Thoracic aorta (tissue), 2 donors: ENCODE measurements at regions not wholly inside any gene's neighbourhood (a gene's known extent, or its start where the extent isn't known, plus 50 kb on each side); places are given as distances from the start of the nearest gene placed in this dataset.
"Not testable (repeated sequence)": the region's sequence is repeated elsewhere in the genome, so short reads cannot be mapped to it uniquely, and the experiment has no call there.

Source experiments
- ATAC-seq: fragments of 150-250 bp; one replicate; pipeline ENCODE4 v1.8.0; 2017; ENCODE audit warnings: low read depth; ENCODE audit not compliant: insufficient number of reproducible peaks, low FRiP score
- DNase-seq: peaks from one replicate; pipeline ENCODE4 v3.0.0-alpha.2; 2020; ENCODE audit warnings: low spot score
- H3K27ac ChIP-seq, 2 donors: fragments of 200-600 bp; sonication (generic); 1 replicate in 1 of 2; 2 replicates in 1 of 2; pipeline ENCODE4 v1.5.1; 2016; ENCODE audit warnings: mild to moderate bottlenecking in 2 of 2, moderate library complexity in 2 of 2
- H3K27me3 ChIP-seq: fragments of 200-600 bp; sonication (generic); replicated peaks from 2 replicates; pipeline ENCODE4 v1.6.0; 2016; ENCODE audit warnings: mild to moderate bottlenecking; ENCODE audit not compliant: insufficient read depth
- H3K36me3 ChIP-seq: fragments of 200-600 bp; sonication (generic); one replicate; pipeline ENCODE4 v1.5.1; 2016
- H3K4me1 ChIP-seq, 2 donors: fragments of 200-600 bp; sonication (generic); 1 replicate in 1 of 2; 2 replicates in 1 of 2; pipeline versions ENCODE4 v1.5.1 to v1.6.0; 2016; ENCODE audit warnings: low read depth in 2 of 2, mild to moderate bottlenecking in 1 of 2; ENCODE audit not compliant: control insufficient read depth in 1 of 2
- H3K4me3 ChIP-seq: fragments of 200-600 bp; sonication (generic); 2 replicates; pipeline ENCODE4 v1.5.1; 2016; ENCODE audit warnings: mild to moderate bottlenecking
- H3K9me3 ChIP-seq: fragments of 200-600 bp; sonication (generic); 2 replicates; pipeline ENCODE4 v1.5.1; 2016
- TF ChIP-seq, protein P1 (sequence below): fragments of 200-600 bp; sonication (generic); IDR thresholded peaks from one replicate; pipeline ENCODE4 v1.5.1; 2019; ENCODE audit warnings: antibody characterized with exemption

DNA sequence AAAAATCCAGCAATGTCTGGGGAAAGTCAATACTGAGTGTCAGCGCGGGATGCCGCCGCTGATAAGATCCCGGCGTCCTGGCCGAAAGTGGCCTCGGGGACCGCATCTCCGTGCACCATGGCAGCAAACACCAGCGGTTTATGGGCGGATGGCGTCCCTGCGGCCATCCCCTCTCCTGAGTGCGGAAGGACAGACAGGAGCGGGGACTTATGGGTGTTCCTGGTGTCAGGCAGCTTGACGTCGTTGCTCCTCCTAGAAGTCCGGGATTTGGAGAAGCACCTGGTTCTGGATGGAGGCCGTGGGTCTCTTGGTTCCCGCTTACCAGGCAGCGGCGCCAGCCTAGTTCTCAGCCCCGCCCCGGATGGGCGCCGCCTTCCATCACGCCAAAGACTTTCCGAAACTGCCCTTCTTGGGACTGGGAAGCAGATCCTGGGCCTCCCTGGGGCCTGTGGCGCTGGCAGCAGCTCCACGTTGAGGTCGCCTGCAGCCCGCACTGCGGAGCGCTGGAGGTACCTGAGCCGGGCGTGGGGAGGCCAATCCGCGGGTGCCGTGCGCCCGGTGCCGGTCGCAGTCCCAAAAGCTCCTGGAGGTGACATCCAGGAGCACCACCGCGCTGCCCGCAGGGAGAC, 119.1 kb downstream of the CCDC74A start:
- peak overlapping the region; percentile 33 for H3K4me3 ChIP-seq
- H3K27me3 ChIP-seq = no peaks in the 10 kb centered on the region
- TF ChIP-seq, protein P1, sequence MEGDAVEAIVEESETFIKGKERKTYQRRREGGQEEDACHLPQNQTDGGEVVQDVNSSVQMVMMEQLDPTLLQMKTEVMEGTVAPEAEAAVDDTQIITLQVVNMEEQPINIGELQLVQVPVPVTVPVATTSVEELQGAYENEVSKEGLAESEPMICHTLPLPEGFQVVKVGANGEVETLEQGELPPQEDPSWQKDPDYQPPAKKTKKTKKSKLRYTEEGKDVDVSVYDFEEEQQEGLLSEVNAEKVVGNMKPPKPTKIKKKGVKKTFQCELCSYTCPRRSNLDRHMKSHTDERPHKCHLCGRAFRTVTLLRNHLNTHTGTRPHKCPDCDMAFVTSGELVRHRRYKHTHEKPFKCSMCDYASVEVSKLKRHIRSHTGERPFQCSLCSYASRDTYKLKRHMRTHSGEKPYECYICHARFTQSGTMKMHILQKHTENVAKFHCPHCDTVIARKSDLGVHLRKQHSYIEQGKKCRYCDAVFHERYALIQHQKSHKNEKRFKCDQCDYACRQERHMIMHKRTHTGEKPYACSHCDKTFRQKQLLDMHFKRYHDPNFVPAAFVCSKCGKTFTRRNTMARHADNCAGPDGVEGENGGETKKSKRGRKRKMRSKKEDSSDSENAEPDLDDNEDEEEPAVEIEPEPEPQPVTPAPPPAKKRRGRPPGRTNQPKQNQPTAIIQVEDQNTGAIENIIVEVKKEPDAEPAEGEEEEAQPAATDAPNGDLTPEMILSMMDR = no peak
- H3K9me3 ChIP-seq = no peaks in the 10 kb centered on the region
- no peaks in the 10 kb centered on the region for H3K36me3 ChIP-seq
- H3K27ac ChIP-seq = no peak overlapping the region
- DNase-seq (no peak), ATAC-seq (no peak)
- H3K4me1 ChIP-seq = no peaks in the 10 kb centered on the region

DNA sequence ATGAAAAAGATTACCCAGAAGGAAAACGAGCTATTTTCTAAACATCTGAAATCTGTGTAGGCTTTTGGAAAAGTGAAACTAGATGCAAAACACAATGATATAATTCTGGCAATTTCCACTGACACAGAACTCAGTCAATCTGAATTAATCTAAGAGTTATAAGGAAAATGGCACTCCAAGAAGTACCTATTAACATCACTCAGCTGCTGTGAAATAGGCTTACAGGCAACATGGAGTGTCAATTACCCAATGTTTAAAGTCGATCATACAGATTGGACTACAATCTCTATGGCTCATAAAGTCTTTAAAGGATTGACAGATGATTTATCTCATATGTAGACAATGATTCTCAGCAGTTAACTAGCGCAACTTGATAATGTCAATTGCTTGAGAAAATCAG, 120.9 kb downstream of the CCDC74A start:
- H3K27ac ChIP-seq, ATAC-seq, H3K27me3 ChIP-seq, H3K36me3 ChIP-seq, H3K4me3 ChIP-seq, DNase-seq, H3K9me3 ChIP-seq, H3K4me1 ChIP-seq: not testable (repeated sequence)

- not testable (repeated sequence) for ATAC-seq, DNase-seq, H3K27ac ChIP-seq, H3K4me3 ChIP-seq, H3K4me1 ChIP-seq, H3K27me3 ChIP-seq, H3K36me3 ChIP-seq, H3K9me3 ChIP-seq
Measured at GRCh38 chr2:131652246-131652645, 124.6 kb downstream of the CCDC74A start.

GRCh38 chr2:131654107-131654506, 126.4 kb downstream of the CCDC74A start:
- not testable (repeated sequence) for H3K4me1 ChIP-seq, H3K27ac ChIP-seq, ATAC-seq, H3K4me3 ChIP-seq, H3K36me3 ChIP-seq, H3K27me3 ChIP-seq, H3K9me3 ChIP-seq, DNase-seq

- no peak overlapping the region for H3K4me3 ChIP-seq
- no peak for ATAC-seq
- no peaks in the 10 kb centered on the region for H3K36me3 ChIP-seq
- no peaks in the 10 kb centered on the region for H3K9me3 ChIP-seq
- TF ChIP-seq, protein P1 = no peak
- H3K4me1 ChIP-seq = no peaks in the 10 kb centered on the region
- DNase-seq = no peak
- no peak overlapping the region for H3K27ac ChIP-seq
- no peaks in the 10 kb centered on the region for H3K27me3 ChIP-seq
Measured at GRCh38 chr2:131656816-131657633, 129.3 kb downstream of the CCDC74A start.

DNA sequence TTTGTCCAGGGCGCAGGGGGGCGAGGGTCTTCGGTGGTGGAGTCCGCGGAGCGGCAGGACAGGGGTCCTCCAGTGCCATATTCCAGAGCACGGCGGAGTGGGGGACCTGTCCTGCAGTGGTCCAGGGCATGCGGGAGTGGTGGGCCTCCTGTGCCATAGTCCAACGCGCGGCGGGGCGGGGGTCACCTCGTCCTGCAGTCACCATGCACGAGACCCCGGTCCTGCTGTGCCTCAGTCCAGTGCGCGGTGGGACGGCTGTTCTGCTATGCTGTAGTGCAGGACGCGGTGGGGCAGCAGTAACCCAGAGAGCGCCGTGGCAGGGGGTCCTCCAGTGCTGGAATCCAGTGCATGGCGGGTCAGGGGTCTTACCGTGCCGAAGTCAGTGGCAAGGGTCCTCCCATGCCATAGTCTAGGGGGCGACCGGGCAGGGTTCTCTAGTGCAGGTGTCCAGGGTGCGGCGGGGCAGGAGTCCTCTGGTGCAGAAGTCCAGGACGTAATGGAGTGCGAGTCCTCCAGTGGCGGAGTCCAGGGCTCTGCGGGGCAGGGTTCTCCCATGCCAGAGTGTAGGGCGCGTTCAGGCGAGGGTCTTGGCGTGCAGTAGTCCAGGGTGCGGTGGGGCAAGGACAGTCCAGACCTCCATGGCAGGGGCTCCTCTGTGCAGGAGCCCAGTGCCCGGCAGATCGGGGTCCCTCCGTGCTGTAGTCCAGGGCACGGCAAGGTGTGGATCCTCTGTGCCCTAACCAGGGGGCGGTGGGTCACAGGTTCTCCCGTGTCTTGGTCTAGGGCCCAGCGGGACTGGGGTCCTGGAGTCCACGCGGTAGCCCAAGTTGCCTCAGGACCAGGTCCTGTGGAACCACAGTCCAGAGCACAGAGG, 130.4 kb downstream of the CCDC74A start:
- no peak for ATAC-seq
- no peak overlapping the region for H3K4me3 ChIP-seq
- DNase-seq = no peak

More for the DNA sequence above, 130.4 kb downstream of the CCDC74A start:
- Histone ChIP-seq H3K36me3 (no peaks in the 10 kb centered on the region), H3K9me3 (no peaks in the 10 kb centered on the region), H3K27me3 (no peaks in the 10 kb centered on the region), H3K27ac (no peak overlapping the region), H3K4me1 (no peaks in the 10 kb centered on the region)
- TF ChIP-seq, protein P1 = no peak
